Dedifferentiated amniotic fluid mesenchymal stem cell (primary cell): ENCODE measurements at regions not wholly inside any gene's neighbourhood (a gene's known extent, or its start where the extent isn't known, plus 50 kb on each side); places are given as distances from the start of the nearest gene placed in this dataset.

Experiments used
- DNase-seq: peaks from one replicate; pipeline ENCODE4 v3.0.0-alpha.2; 2016; ENCODE audit errors: extremely low spot score

- DNase-seq = no peak
Measured at GRCh38 chr22:48752451-48753380, 1075.0 kb downstream of the BRD1 start.

GRCh38 chr22:48751539-48752437 is 1075.9 kb downstream of the BRD1 start:
- no peak for DNase-seq

GRCh38 chr22:48750826-48751440 is 1076.7 kb downstream of the BRD1 start:
- DNase-seq = no peak

GRCh38 chr22:48750282-48750681 is 1077.4 kb downstream of the BRD1 start:
- no peak for DNase-seq

- no peak for DNase-seq
Measured at GRCh38 chr22:48749555-48750227, 1078.0 kb downstream of the BRD1 start.

- DNase-seq = no peak
Measured at GRCh38 chr22:48748860-48749554, 1078.7 kb downstream of the BRD1 start.

- DNase-seq = no peak
Measured at GRCh38 chr22:48748113-48748859, 1079.4 kb downstream of the BRD1 start.

- no peak for DNase-seq
Measured at GRCh38 chr22:48746789-48747425, 1080.8 kb downstream of the BRD1 start.

GRCh38 chr22:48745842-48746788 is 1081.6 kb downstream of the BRD1 start:
- no peak for DNase-seq

- DNase-seq = no peak
Measured at GRCh38 chr22:48744967-48745841, 1082.5 kb downstream of the BRD1 start.

- no peak for DNase-seq
Measured at GRCh38 chr22:48744283-48744641, 1083.4 kb downstream of the BRD1 start.

GRCh38 chr22:48743601-48744282 is 1083.9 kb downstream of the BRD1 start:
- no peak for DNase-seq

GRCh38 chr22:48742556-48743343 is 1084.9 kb downstream of the BRD1 start:
- DNase-seq = no peak

GRCh38 chr22:48742191-48742555 is 1085.5 kb downstream of the BRD1 start:
- no peak for DNase-seq

GRCh38 chr22:48741540-48741939 is 1086.1 kb downstream of the BRD1 start:
- DNase-seq = no peak

GRCh38 chr22:48740731-48741405 is 1086.8 kb downstream of the BRD1 start:
- no peak for DNase-seq
